ENCODE measurements at regions not wholly inside any gene's neighbourhood (a gene's known extent, or its start where the extent isn't known, plus 50 kb on each side); places are given as distances from the start of the nearest gene placed in this dataset.
A peak's percentile ranks its signal among the peaks of the same experiment; 100 is the strongest.
"Not testable (repeated sequence)": the region's sequence is repeated elsewhere in the genome, so short reads cannot be mapped to it uniquely, and the experiment has no call there.

GRCh38 chr14:59055006-59055405, 133.5 kb upstream of the DAAM1 start:
- Histone ChIP-seq H3K36me3 (ENCODE audit: insufficient read depth, insufficient read length, low read length) (no peaks in the 10 kb centered on the region), H3K27me3 (ENCODE audit: insufficient read depth, insufficient read length) (no peaks in the 10 kb centered on the region), H3K4me1 (ENCODE audit: insufficient read depth, insufficient read length) (no peaks in the 10 kb centered on the region), H3K9me3 (ENCODE audit: insufficient read depth, low read length) (no peaks in the 10 kb centered on the region; the same call in 1 of the 2 replicates), H3K9ac (ENCODE audit: insufficient read length, low read depth) (no peak overlapping the region), H3K4me3 (ENCODE audit: insufficient read length, low read depth) (no peak overlapping the region)
- DNase-seq (ENCODE audit: low read depth, low spot score), result no peak
- no peak for TF ChIP-seq ZNF274 (IDR thresholded peaks at IDR 0.05; ENCODE audit: low read depth, low read length)
- TF ChIP-seq SUZ12 (IDR thresholded peaks at IDR 0.05; ENCODE audit: extremely low read depth, insufficient read depth, insufficient read length), result no peak
- TF ChIP-seq YY1 (IDR thresholded peaks at IDR 0.05; ENCODE audit: insufficient read depth, insufficient read length), result no peak

- Histone ChIP-seq H3K9ac (ENCODE audit: insufficient read length, low read depth) (no peak overlapping the region), H3K27me3 (ENCODE audit: insufficient read depth, insufficient read length) (no peaks in the 10 kb centered on the region), H3K36me3 (ENCODE audit: insufficient read depth, insufficient read length, low read length) (no peaks in the 10 kb centered on the region), H3K9me3 (ENCODE audit: insufficient read depth, low read length) (no peaks in the 10 kb centered on the region; the same call in 1 of the 2 replicates), H3K4me1 (ENCODE audit: insufficient read depth, insufficient read length) (no peaks in the 10 kb centered on the region), H3K4me3 (ENCODE audit: insufficient read length, low read depth) (no peak overlapping the region)
- TF ChIP-seq ZNF274 (IDR thresholded peaks at IDR 0.05; ENCODE audit: low read depth, low read length), result no peak
- TF ChIP-seq YY1 (IDR thresholded peaks at IDR 0.05; ENCODE audit: insufficient read depth, insufficient read length), result no peak
- TF ChIP-seq SUZ12 (IDR thresholded peaks at IDR 0.05; ENCODE audit: extremely low read depth, insufficient read depth, insufficient read length), result no peak
- DNase-seq (ENCODE audit: low read depth, low spot score), result peak; percentile 11
These were observed 132.9 kb upstream of the DAAM1 start for GRCh38 chr14:59055439-59056045.

GRCh38 chr14:59057551-59057950, 130.9 kb upstream of the DAAM1 start:
- no peaks in the 10 kb centered on the region for H3K4me1 ChIP-seq (ENCODE audit: insufficient read depth, insufficient read length)
- no peaks in the 10 kb centered on the region for H3K36me3 ChIP-seq (ENCODE audit: insufficient read depth, insufficient read length, low read length)
- H3K9ac ChIP-seq (ENCODE audit: insufficient read length, low read depth), result no peak overlapping the region
- H3K4me3 ChIP-seq (ENCODE audit: insufficient read length, low read depth), result no peak overlapping the region
- no peaks in the 10 kb centered on the region for H3K27me3 ChIP-seq (ENCODE audit: insufficient read depth, insufficient read length)
- TF ChIP-seq YY1 (IDR thresholded peaks at IDR 0.05; ENCODE audit: insufficient read depth, insufficient read length) (no peak), ZNF274 (IDR thresholded peaks at IDR 0.05; ENCODE audit: low read depth, low read length) (no peak), SUZ12 (IDR thresholded peaks at IDR 0.05; ENCODE audit: extremely low read depth, insufficient read depth, insufficient read length) (no peak)
- no peak for DNase-seq (ENCODE audit: low read depth, low spot score)
- no peaks in the 10 kb centered on the region for H3K9me3 ChIP-seq (ENCODE audit: insufficient read depth, low read length)

- H3K9me3 ChIP-seq (ENCODE audit: insufficient read depth, low read length); H3K4me1 ChIP-seq (ENCODE audit: insufficient read depth, insufficient read length); H3K27me3 ChIP-seq (ENCODE audit: insufficient read depth, insufficient read length); DNase-seq (ENCODE audit: low read depth, low spot score); H3K9ac ChIP-seq (ENCODE audit: insufficient read length, low read depth); H3K36me3 ChIP-seq (ENCODE audit: insufficient read depth, insufficient read length, low read length); H3K4me3 ChIP-seq (ENCODE audit: insufficient read length, low read depth): not testable (repeated sequence)
These were observed 129.7 kb upstream of the DAAM1 start for GRCh38 chr14:59058776-59059175.

DNA sequence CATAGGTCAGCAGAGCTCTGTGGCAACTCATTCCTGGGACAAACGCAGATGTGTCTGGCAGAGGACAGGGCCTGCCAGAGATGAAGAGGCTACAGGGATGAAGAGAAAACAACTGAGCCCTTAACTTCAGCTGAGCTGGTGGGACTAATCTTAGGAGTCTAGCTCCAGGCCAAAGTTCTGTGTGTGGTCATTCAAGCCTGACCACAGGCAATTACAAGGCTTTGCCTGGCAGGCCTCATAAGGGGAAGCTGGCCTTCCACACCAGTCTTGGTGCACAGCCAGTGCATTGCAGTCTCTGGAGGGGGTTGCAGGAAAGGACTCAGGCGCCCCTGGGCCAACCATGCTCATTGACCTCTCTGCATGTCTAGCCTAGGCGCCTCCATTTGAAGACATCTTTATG, 127.6 kb upstream of the DAAM1 start:
- no peaks in the 10 kb centered on the region for H3K9me3 ChIP-seq (ENCODE audit: insufficient read depth, low read length)
- TF ChIP-seq YY1 (IDR thresholded peaks at IDR 0.05; ENCODE audit: insufficient read depth, insufficient read length) (no peak), ZNF274 (IDR thresholded peaks at IDR 0.05; ENCODE audit: low read depth, low read length) (no peak), SUZ12 (IDR thresholded peaks at IDR 0.05; ENCODE audit: extremely low read depth, insufficient read depth, insufficient read length) (no peak)
- no peak overlapping the region for H3K4me3 ChIP-seq (ENCODE audit: insufficient read length, low read depth)
- no peaks in the 10 kb centered on the region for H3K36me3 ChIP-seq (ENCODE audit: insufficient read depth, insufficient read length, low read length)
- no peak for DNase-seq (ENCODE audit: low read depth, low spot score)
- H3K27me3 ChIP-seq (ENCODE audit: insufficient read depth, insufficient read length), result no peaks in the 10 kb centered on the region
- H3K4me1 ChIP-seq (ENCODE audit: insufficient read depth, insufficient read length), result no peaks in the 10 kb centered on the region
- H3K9ac ChIP-seq (ENCODE audit: insufficient read length, low read depth), result no peak overlapping the region

- no peaks in the 10 kb centered on the region for H3K36me3 ChIP-seq (ENCODE audit: insufficient read depth, insufficient read length, low read length)
- H3K4me3 ChIP-seq (ENCODE audit: insufficient read length, low read depth), result no peak overlapping the region
- TF ChIP-seq ZNF274 (IDR thresholded peaks at IDR 0.05; ENCODE audit: low read depth, low read length), result no peak
- no peak for TF ChIP-seq SUZ12 (IDR thresholded peaks at IDR 0.05; ENCODE audit: extremely low read depth, insufficient read depth, insufficient read length)
- no peak for TF ChIP-seq YY1 (IDR thresholded peaks at IDR 0.05; ENCODE audit: insufficient read depth, insufficient read length)
- H3K9ac ChIP-seq (ENCODE audit: insufficient read length, low read depth), result no peak overlapping the region
- no peak for DNase-seq (ENCODE audit: low read depth, low spot score)
- no peaks in the 10 kb centered on the region for H3K4me1 ChIP-seq (ENCODE audit: insufficient read depth, insufficient read length)
- H3K9me3 ChIP-seq (ENCODE audit: insufficient read depth, low read length), result no peaks in the 10 kb centered on the region
- H3K27me3 ChIP-seq (ENCODE audit: insufficient read depth, insufficient read length), result no peaks in the 10 kb centered on the region
These were observed 127.2 kb upstream of the DAAM1 start for GRCh38 chr14:59061292-59061691.

GRCh38 chr14:59063259-59063658, 125.2 kb upstream of the DAAM1 start:
- Histone ChIP-seq H3K36me3 (ENCODE audit: insufficient read depth, insufficient read length, low read length) (no peaks in the 10 kb centered on the region), H3K9me3 (ENCODE audit: insufficient read depth, low read length) (no peaks in the 10 kb centered on the region), H3K9ac (ENCODE audit: insufficient read length, low read depth) (no peak overlapping the region), H3K4me1 (ENCODE audit: insufficient read depth, insufficient read length) (no peaks in the 10 kb centered on the region), H3K27me3 (ENCODE audit: insufficient read depth, insufficient read length) (no peaks in the 10 kb centered on the region), H3K4me3 (ENCODE audit: insufficient read length, low read depth) (no peak overlapping the region)
- TF ChIP-seq SUZ12 (IDR thresholded peaks at IDR 0.05; ENCODE audit: extremely low read depth, insufficient read depth, insufficient read length) (no peak), ZNF274 (IDR thresholded peaks at IDR 0.05; ENCODE audit: low read depth, low read length) (no peak), YY1 (IDR thresholded peaks at IDR 0.05; ENCODE audit: insufficient read depth, insufficient read length) (no peak)
- DNase-seq (ENCODE audit: low read depth, low spot score), result no peak

Data from NT2/D1 (cell line).